RWPE2 (cell line): ENCODE measurements at regions not wholly inside any gene's neighbourhood (a gene's known extent, or its start where the extent isn't known, plus 50 kb on each side); places are given as distances from the start of the nearest gene placed in this dataset.

Experiments
- ATAC-seq: fragments of 200-7000 bp; cut with Tn5 transposase; 3 replicates; pipeline ENCODE4 v1.9.1; 2021; ENCODE audit warnings: low read depth
- DNase-seq: peaks from one replicate; pipeline ENCODE4 v3.0.0-alpha.2; 2020; ENCODE audit warnings: low spot score
- H3K27ac ChIP-seq: fragments of 450-650 bp; 2 replicates; pipeline ENCODE4 v1.5.1; 2017; ENCODE audit warnings: mild to moderate bottlenecking; ENCODE audit not compliant: poor library complexity, severe bottlenecking
- H3K27me3 ChIP-seq: fragments of 250-450 bp; sonication (Bioruptor Pico); 2 replicates; pipeline ENCODE4 v1.5.1; 2021; ENCODE audit warnings: mild to moderate bottlenecking, moderate library complexity; ENCODE audit not compliant: insufficient read depth, poor library complexity, severe bottlenecking
- H3K36me3 ChIP-seq: fragments of 250-450 bp; sonication (Bioruptor Pico); 2 replicates; pipeline ENCODE4 v1.5.1; 2020; ENCODE audit warnings: low read depth, mild to moderate bottlenecking, moderate library complexity
- H3K4me1 ChIP-seq: fragments of 250-450 bp; sonication (Bioruptor Pico); 2 replicates; pipeline ENCODE4 v1.5.1; 2021; ENCODE audit warnings: mild to moderate bottlenecking, moderate library complexity; ENCODE audit not compliant: insufficient read depth, poor library complexity, severe bottlenecking
- H3K4me3 ChIP-seq: fragments of 250-450 bp; sonication (Bioruptor Pico); 2 replicates; pipeline ENCODE4 v1.5.1; 2021; ENCODE audit warnings: mild to moderate bottlenecking, moderate library complexity; ENCODE audit not compliant: severe bottlenecking
- H3K9me3 ChIP-seq: fragments of 250-450 bp; sonication (Bioruptor Pico); 2 replicates; pipeline ENCODE4 v1.5.1; 2021; ENCODE audit warnings: mild to moderate bottlenecking, moderate library complexity; ENCODE audit not compliant: severe bottlenecking
- CTCF ChIP-seq: fragments of 450-650 bp; IDR thresholded peaks from one replicate; pipeline ENCODE4 v1.5.1; 2017; ENCODE audit warnings: mild to moderate bottlenecking, moderate library complexity; ENCODE audit not compliant: poor library complexity, severe bottlenecking

GRCh38 chr5:25764733-25765132 is 1120.0 kb upstream of the CDH10 start:
- Histone ChIP-seq H3K4me1 (no peaks in the 10 kb centered on the region), H3K9me3 (no peaks in the 10 kb centered on the region), H3K36me3 (no peaks in the 10 kb centered on the region), H3K4me3 (no peak overlapping the region), H3K27me3 (no peaks in the 10 kb centered on the region), H3K27ac (no peak overlapping the region)
- no peak for TF ChIP-seq CTCF
- ATAC-seq (no peak), DNase-seq (no peak)

GRCh38 chr5:25763781-25764180 is 1119.0 kb upstream of the CDH10 start:
- no peak for TF ChIP-seq CTCF
- H3K4me1 ChIP-seq, result no peaks in the 10 kb centered on the region
- no peak overlapping the region for H3K27ac ChIP-seq
- DNase-seq, result no peak
- H3K27me3 ChIP-seq, result no peaks in the 10 kb centered on the region
- no peak overlapping the region for H3K4me3 ChIP-seq
- H3K36me3 ChIP-seq, result no peaks in the 10 kb centered on the region
- H3K9me3 ChIP-seq, result no peaks in the 10 kb centered on the region
- ATAC-seq, result no peak

GRCh38 chr5:25754895-25755294 is 1110.1 kb upstream of the CDH10 start:
- TF ChIP-seq CTCF, result no peak
- H3K4me1 ChIP-seq, result no peaks in the 10 kb centered on the region
- H3K27me3 ChIP-seq, result no peaks in the 10 kb centered on the region
- H3K4me3 ChIP-seq, result no peak overlapping the region
- ATAC-seq, result no peak
- DNase-seq, result no peak
- H3K27ac ChIP-seq, result no peak overlapping the region
- no peaks in the 10 kb centered on the region for H3K36me3 ChIP-seq
- H3K9me3 ChIP-seq, result peaks cover 17% of the 10 kb centered on the region

DNA sequence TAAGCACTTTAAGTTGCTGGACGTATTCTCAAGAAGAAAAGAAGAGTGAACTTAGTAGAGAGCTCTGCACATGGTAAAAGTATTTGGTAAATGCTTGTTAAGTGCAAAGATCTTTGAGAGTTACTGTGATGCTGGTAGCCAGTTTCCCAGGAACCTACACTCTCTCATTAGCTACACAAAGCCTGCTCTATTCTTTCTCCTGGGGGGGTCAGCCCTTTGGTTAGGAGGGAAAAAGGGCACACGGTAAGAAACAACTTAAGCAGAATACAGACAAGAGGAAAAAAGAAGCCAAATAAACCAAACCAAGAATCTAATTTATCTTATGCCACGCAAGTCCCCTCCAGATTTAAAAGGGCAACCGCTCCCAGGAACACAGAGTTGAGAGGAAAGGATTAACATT is 1100.1 kb upstream of the CDH10 start:
- H3K27me3 ChIP-seq, result no peaks in the 10 kb centered on the region
- no peaks in the 10 kb centered on the region; the same call in 1 of the 2 replicates for H3K36me3 ChIP-seq
- H3K4me1 ChIP-seq, result no peaks in the 10 kb centered on the region
- no peaks in the 10 kb centered on the region for H3K9me3 ChIP-seq
- H3K4me3 ChIP-seq, result no peak overlapping the region
- no peak for TF ChIP-seq CTCF
- no peak for ATAC-seq
- H3K27ac ChIP-seq, result no peak overlapping the region
- no peak for DNase-seq

DNA sequence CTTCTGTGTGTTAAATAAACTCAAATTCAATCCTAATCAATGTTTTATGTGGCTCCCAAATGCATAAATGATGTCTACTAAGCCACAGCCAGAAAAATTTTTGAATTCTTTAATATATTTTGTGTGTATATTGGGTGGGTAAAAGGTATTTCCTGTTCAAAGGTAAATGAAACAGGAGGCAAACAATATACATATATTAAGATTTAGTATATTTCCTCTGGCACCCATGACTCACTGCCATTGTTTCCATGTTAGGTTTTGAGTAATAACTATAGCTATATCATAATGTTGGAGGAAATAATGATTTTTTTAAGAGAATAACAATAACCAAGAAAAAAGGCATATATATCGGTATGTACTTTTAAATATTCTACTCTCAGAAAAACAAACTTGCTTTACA is 1071.9 kb upstream of the CDH10 start:
- no peaks in the 10 kb centered on the region; the same call in 1 of the 2 replicates for H3K36me3 ChIP-seq
- no peak overlapping the region for H3K4me3 ChIP-seq
- ATAC-seq (no peak), DNase-seq (no peak)
- no peak overlapping the region for H3K27ac ChIP-seq
- H3K4me1 ChIP-seq, result peaks cover 4% of the 10 kb centered on the region
- no peaks in the 10 kb centered on the region for H3K9me3 ChIP-seq
- peaks cover 17% of the 10 kb centered on the region for H3K27me3 ChIP-seq
- no peak for TF ChIP-seq CTCF
